Ascending aorta (tissue), 2 donors: ENCODE measurements at regions not wholly inside any gene's neighbourhood (a gene's known extent, or its start where the extent isn't known, plus 50 kb on each side); places are given as distances from the start of the nearest gene placed in this dataset.

Source experiments
- DNase-seq, 2 donors: peaks; one replicate each; pipeline ENCODE4 v3.0.0-alpha.2; 2019; ENCODE audit warnings: low spot score in 2 of 2
- H3K27ac ChIP-seq, 2 donors: fragments of 200-600 bp; sonication (generic); one replicate each; pipeline ENCODE4 v1.5.1; 2016 to 2017; ENCODE audit warnings: mild to moderate bottlenecking in 1 of 2
- H3K27me3 ChIP-seq: fragments of 200-600 bp; sonication (generic); one replicate; pipeline ENCODE4 v1.5.1; 2017
- H3K36me3 ChIP-seq, 2 donors: fragments of 200-600 bp; sonication (generic); one replicate each; pipeline ENCODE4 v1.5.1; 2016
- H3K4me1 ChIP-seq, 2 donors: fragments of 200-600 bp; sonication (generic); one replicate each; pipeline ENCODE4 v1.5.1; 2016 to 2017; ENCODE audit warnings: mild to moderate bottlenecking in 1 of 2
- H3K4me3 ChIP-seq, 2 donors: fragments of 200-600 bp; sonication (generic); one replicate each; pipeline ENCODE4 v1.5.1; 2016 to 2017; ENCODE audit warnings: mild to moderate bottlenecking in 1 of 2
- H3K9me3 ChIP-seq, 2 donors: fragments of 200-600 bp; sonication (generic); one replicate each; pipeline ENCODE4 v1.5.1; 2016
- intact Hi-C: fragments of 100-400 bp; cut with DNase I; formaldehyde crosslinking; loops from one replicate; pipeline ENCODE4 v1.15.1; 2023
- TF ChIP-seq, protein P1 (sequence below), 3 experiments: fragments of 200-600 bp in 2 of 3; fragments of 450-650 bp in 1 of 3; sonication (generic) in 2 of 3; IDR thresholded peaks; one replicate each; pipeline ENCODE4 v1.5.1; 2016 to 2019; ENCODE audit warnings: antibody characterized with exemption in 3 of 3, mild to moderate bottlenecking in 1 of 3, moderate library complexity in 1 of 3

DNA sequence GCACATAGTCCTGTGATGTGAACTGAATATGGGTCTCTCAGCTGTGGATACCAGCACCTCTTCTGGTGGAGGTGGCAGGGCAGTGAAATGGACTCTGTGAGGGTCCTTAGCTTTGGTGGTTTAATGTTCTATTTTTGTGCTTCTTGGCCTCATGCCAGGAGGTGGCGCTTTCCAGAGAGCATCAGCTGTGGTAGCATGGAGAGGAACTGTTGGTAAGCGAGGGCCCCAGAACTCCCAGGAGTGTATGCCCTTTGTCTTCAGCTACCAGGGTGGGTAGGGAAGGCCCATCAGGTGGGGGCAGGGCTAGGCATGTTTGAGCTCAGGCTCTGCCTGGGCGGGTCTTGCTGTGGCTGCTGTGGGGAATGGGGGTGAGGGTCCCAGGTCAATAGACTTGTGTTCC is 241.7 kb downstream of the AEBP2 start:
- Histone ChIP-seq H3K27me3 (no peaks in the 10 kb centered on the region), H3K4me1 (peaks cover 3 to 5% of the 10 kb centered on the region in 2 donors), H3K4me3 (no peak overlapping the region), H3K9me3 (peaks cover 0 to 5% of the 10 kb centered on the region in 2 donors), H3K36me3 (no peaks in the 10 kb centered on the region), H3K27ac (no peak overlapping the region)
- intact Hi-C loops: no loop called here
- TF ChIP-seq, protein P1, sequence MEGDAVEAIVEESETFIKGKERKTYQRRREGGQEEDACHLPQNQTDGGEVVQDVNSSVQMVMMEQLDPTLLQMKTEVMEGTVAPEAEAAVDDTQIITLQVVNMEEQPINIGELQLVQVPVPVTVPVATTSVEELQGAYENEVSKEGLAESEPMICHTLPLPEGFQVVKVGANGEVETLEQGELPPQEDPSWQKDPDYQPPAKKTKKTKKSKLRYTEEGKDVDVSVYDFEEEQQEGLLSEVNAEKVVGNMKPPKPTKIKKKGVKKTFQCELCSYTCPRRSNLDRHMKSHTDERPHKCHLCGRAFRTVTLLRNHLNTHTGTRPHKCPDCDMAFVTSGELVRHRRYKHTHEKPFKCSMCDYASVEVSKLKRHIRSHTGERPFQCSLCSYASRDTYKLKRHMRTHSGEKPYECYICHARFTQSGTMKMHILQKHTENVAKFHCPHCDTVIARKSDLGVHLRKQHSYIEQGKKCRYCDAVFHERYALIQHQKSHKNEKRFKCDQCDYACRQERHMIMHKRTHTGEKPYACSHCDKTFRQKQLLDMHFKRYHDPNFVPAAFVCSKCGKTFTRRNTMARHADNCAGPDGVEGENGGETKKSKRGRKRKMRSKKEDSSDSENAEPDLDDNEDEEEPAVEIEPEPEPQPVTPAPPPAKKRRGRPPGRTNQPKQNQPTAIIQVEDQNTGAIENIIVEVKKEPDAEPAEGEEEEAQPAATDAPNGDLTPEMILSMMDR (IDR thresholded peaks at IDR 0.05): no peak
- no peak for DNase-seq

DNA sequence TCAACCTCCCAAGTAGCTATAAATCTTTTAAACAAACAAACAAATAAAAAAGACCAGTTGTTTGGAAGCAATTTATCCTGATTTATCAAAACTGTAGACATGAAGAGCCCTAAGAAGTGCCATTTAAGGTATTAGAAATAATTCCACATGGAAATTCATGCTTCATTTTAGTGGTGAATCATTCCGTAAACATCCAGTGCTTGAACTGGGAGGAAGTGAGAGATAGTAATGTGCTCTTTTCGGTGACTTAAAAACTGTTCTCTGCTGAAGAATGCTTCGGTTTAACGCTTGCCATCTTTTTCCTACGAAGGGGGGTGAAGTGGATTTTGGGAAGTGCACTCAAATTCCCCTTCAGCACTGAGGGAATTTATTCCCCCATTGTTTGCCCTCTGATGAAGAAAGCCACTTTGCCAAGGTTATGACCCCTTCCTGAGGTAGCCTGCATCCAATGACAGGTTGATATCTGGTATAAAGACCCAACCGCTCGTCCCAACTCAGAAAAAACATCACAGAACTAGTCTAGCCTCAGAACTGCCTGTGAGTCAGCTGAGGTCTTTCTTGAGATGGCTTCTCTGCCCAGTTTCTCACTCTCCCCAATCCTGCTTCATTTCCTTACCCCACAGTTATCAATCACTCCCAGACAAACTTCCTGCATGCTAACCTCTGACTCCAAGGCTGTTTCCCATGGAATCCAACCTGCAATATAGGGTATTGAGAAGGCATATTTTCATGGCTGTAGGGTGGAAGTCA is 244.1 kb downstream of the AEBP2 start:
- DNase-seq: no peak
- TF ChIP-seq, protein P1 (IDR thresholded peaks at IDR 0.05): no peak
- Histone ChIP-seq H3K27ac (peak overlapping the region; percentile 52 to 68), H3K27me3 (no peaks in the 10 kb centered on the region), H3K4me1 (peaks cover 3 to 5% of the 10 kb centered on the region in 2 donors), H3K4me3 (no peak overlapping the region), H3K36me3 (no peaks in the 10 kb centered on the region), H3K9me3 (peaks cover 0 to 5% of the 10 kb centered on the region in 2 donors)
- intact Hi-C loops: no loop called here

DNA sequence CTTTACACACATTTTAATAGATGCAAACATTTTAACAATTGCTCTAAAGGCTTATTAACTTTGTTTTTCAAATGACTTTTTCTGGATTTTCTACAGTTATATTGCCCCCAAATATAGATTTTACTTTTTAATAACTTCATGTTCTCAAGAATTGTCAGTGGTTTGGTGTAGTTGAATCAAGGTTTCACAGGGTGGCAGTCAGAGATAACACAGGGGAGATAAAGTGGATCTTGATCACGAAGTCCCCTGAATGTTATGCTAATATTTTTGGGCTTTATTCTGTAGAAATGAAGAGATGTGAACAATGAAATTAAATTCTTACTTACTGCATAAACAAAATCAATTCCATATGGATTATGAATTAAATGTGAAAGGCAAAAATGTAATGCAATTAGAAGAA is 248.1 kb downstream of the AEBP2 start:
- Histone ChIP-seq H3K9me3 (no peaks in the 10 kb centered on the region), H3K27ac (no peak overlapping the region), H3K4me1 (peaks cover 7 to 8% of the 10 kb centered on the region in 2 donors), H3K27me3 (no peaks in the 10 kb centered on the region), H3K4me3 (no peak overlapping the region), H3K36me3 (no peaks in the 10 kb centered on the region)
- intact Hi-C loops: no loop called here
- TF ChIP-seq, protein P1 (IDR thresholded peaks at IDR 0.05): peak in 1 of 3 experiments; percentile 10
- no peak for DNase-seq

DNA sequence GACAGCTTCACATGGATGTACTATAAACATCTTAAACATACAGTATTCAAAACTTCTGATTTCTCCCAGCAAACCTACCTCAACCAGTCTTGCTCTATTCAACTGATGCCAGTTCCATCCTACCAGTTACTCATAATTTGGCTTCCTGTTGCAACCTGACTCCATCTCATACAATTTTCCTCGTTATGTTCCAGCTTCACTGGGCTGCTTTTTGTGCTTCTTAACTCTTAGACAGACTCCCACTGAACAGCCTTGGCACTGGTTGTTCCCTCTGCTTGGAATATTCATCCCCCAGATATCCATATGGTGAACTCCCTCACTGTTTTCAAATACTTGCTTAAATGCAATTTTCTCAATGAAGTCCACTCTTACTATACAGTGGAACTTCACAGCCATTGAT is 249.2 kb downstream of the AEBP2 start:
- no peaks in the 10 kb centered on the region for H3K36me3 ChIP-seq
- DNase-seq: no peak
- H3K27ac ChIP-seq: no peak overlapping the region
- no peak overlapping the region for H3K4me3 ChIP-seq
- no peaks in the 10 kb centered on the region for H3K27me3 ChIP-seq
- intact Hi-C loops: no loop called here
- no peaks in the 10 kb centered on the region for H3K9me3 ChIP-seq
- TF ChIP-seq, protein P1 (IDR thresholded peaks at IDR 0.05): no peak
- H3K4me1 ChIP-seq: peaks cover 4 to 5% of the 10 kb centered on the region in 2 donors

DNA sequence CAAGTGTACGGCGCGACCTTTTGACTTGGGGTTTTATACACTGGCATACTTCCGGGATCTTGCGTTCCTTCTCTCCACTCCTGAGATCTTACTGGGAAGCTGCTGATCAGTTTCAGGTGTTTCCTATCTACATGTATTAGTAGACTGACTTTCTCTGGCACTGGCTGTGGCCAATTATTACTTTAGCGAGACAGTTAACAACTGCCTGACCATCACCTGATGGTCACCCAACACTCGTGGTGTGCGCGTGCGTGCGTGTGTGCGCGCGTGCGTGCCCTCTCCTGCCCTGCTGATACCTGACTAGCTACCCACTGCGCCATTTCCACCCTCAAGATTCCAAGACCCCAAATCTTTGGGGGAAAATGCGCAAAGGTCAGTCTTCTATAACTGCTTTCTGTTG is 249.9 kb downstream of the AEBP2 start:
- DNase-seq: no peak
- no peaks in the 10 kb centered on the region for H3K36me3 ChIP-seq
- H3K27me3 ChIP-seq: no peaks in the 10 kb centered on the region
- peaks cover 3 to 4% of the 10 kb centered on the region in 2 donors for H3K4me1 ChIP-seq
- TF ChIP-seq, protein P1 (IDR thresholded peaks at IDR 0.05): no peak
- H3K9me3 ChIP-seq: no peaks in the 10 kb centered on the region
- no peak overlapping the region for H3K4me3 ChIP-seq
- H3K27ac ChIP-seq: no peak overlapping the region
- intact Hi-C loops: no loop called here
